Ovary (tissue), 7 donors: ENCODE measurements at regions not wholly inside any gene's neighbourhood (a gene's known extent, or its start where the extent isn't known, plus 50 kb on each side); places are given as distances from the start of the nearest gene placed in this dataset.

Experiments used
- DNase-seq, 5 donors: peaks; one replicate each; pipeline ENCODE4 v3.0.0-alpha.2; 2019 to 2020
- H3K27ac ChIP-seq, 2 donors: fragments of 200-600 bp; one replicate each; pipeline versions ENCODE4 v1.5.1 to v1.8.0; 2019 to 2022
- H3K27me3 ChIP-seq: fragments of 200-600 bp; one replicate; pipeline ENCODE4 v1.8.0; 2022
- H3K36me3 ChIP-seq: fragments of 200-600 bp; sonication (generic); one replicate; pipeline ENCODE4 v1.5.1; 2019
- H3K4me1 ChIP-seq: one replicate; pipeline ENCODE4 v1.8.1; 2013; ENCODE audit warnings: mild to moderate bottlenecking, moderate library complexity; ENCODE audit not compliant: insufficient read depth
- H3K4me3 ChIP-seq: fragments of 200-600 bp; sonication (generic); one replicate; pipeline ENCODE4 v1.5.1; 2017
- H3K9me3 ChIP-seq, 2 donors: fragments of 200-600 bp in 1 of 2; sonication (generic) in 1 of 2; one replicate each; pipeline versions ENCODE4 v1.5.1 to v1.8.1; 2013 to 2019; ENCODE audit warnings: mild to moderate bottlenecking in 1 of 2, moderate library complexity in 1 of 2
- CTCF ChIP-seq, 3 donors: fragments of 450-650 bp in 2 of 3; fragments of 200-600 bp in 1 of 3; IDR thresholded peaks; one replicate each; pipeline versions ENCODE4 v1.5.1 to v1.8.0; 2016 to 2022; ENCODE audit warnings: antibody characterized with exemption in 3 of 3, mild to moderate bottlenecking in 1 of 3
- EP300 ChIP-seq: sonication (generic); formaldehyde crosslinking; IDR thresholded peaks from one replicate; pipeline ENCODE4 v1.6.1; 2017; ENCODE audit warnings: antibody characterized with exemption
- POLR2A ChIP-seq: fragments of 450-650 bp; IDR thresholded peaks from one replicate; pipeline ENCODE4 v1.6.1; 2017; ENCODE audit warnings: antibody characterized with exemption, mild to moderate bottlenecking, moderate library complexity
- WGBS, 3 donors: extraction: QIAGEN DNeasy Blood & Tissue Kit in 1 of 3; methylation state at CpG; one replicate each; pipeline versions ENCODE4 v1.1.5 to v1.1.7; 2013 to 2017; 5-methylcytosine and 5-hydroxymethylcytosine counted together
- intact Hi-C, 4 donors: fragments of 100-400 bp; cut with DNase I; formaldehyde crosslinking; loops; one replicate each; pipeline versions ENCODE4 v1.11.0 to v1.15.1; 2022 to 2023
- donor health status: DM: no; HTN: no; CAD: no; lungs with moderate emphysema.
- donor health status: DM: no; HTN: no; CAD: no.
- donor health status: Bipolar disorder and iron deficiency.
- donor health status: DM: no; HTN: no; CAD: no.
- donor health status: DM: yes; HTN: yes; CAD: no.

DNA sequence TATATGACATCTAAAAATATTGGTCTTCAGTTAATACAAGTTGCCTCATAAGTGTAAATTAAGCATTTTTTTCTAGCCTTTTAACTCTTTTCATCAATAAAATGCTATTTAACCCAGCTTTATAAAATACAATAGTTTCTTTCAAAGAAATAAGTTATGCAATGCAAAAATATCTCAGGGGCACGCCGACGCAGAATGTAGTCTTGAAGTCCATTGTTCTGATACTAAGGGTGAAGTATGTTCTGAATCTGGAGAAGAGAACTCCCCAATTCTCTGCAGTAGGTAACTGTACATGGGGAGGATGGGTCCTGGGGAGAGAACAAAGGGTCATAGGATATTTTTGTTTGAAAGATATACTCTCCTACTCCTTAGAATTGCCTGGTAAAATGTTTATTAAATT, 256.6 kb upstream of the NDST4 start:
- H3K36me3 ChIP-seq: no peaks in the 10 kb centered on the region
- no peaks in the 10 kb centered on the region for H3K9me3 ChIP-seq
- DNase-seq: no peak
- 18 to 45% (median 24%) methylated on average over 3 of the region's 3 CpGs for WGBS, 3 donors
- H3K4me1 ChIP-seq: no peaks in the 10 kb centered on the region
- TF ChIP-seq CTCF (IDR thresholded peaks at IDR 0.05): no peak
- TF ChIP-seq EP300: no peak
- H3K27ac ChIP-seq: no peak overlapping the region
- no peaks in the 10 kb centered on the region for H3K27me3 ChIP-seq
- intact Hi-C loops: no loop called here
- H3K4me3 ChIP-seq: no peak overlapping the region

DNA sequence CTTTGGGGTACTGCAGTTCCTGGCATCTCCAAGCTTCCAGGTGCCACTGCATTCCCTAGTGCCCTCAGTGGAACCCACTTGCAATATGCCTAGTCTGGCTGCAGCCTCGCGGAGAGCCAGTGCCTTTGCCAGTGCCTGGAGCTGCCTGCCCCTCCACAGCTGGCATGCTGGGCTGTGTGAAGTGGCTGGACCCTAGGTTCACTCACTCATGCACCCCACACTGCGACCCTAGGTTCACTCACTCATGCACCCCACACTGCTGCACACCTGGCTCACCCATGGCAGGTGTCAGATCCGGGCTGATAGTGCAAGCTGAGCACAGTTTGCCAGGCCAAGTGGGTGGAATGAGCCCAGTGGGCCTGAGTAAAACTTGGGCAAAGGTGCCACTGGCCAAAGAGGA, 253.0 kb upstream of the NDST4 start:
- Histone ChIP-seq H3K36me3 (no peaks in the 10 kb centered on the region), H3K4me3 (no peak overlapping the region), H3K27me3 (no peaks in the 10 kb centered on the region), H3K4me1 (no peaks in the 10 kb centered on the region), H3K27ac (no peak overlapping the region), H3K9me3 (no peaks in the 10 kb centered on the region)
- TF ChIP-seq EP300 (no peak), POLR2A (no peak), CTCF (IDR thresholded peaks at IDR 0.05) (no peak)
- no peak for DNase-seq
- WGBS, 3 donors: 83 to 95% (median 92%) methylated on average over 4 of the region's 4 CpGs
- intact Hi-C loops: no loop called here

- intact Hi-C loops: no loop called here
- TF ChIP-seq CTCF (IDR thresholded peaks at IDR 0.05): no peak
- no peak for TF ChIP-seq POLR2A
- TF ChIP-seq EP300: no peak
- H3K27ac ChIP-seq: no peak overlapping the region
- H3K36me3 ChIP-seq: no peaks in the 10 kb centered on the region
- DNase-seq: no peak
- no peaks in the 10 kb centered on the region for H3K9me3 ChIP-seq
- H3K4me1 ChIP-seq: no peaks in the 10 kb centered on the region
- no peak overlapping the region for H3K4me3 ChIP-seq
- H3K27me3 ChIP-seq: no peaks in the 10 kb centered on the region
- WGBS, 3 donors: 76 to 93% (median 79%) methylated on average over 3 of the region's 3 CpGs
These were observed 251.8 kb upstream of the NDST4 start for GRCh38 chr4:115365185-115365584.

- DNase-seq: no peak
- Histone ChIP-seq H3K4me3 (no peak overlapping the region), H3K36me3 (no peaks in the 10 kb centered on the region), H3K9me3 (no peaks in the 10 kb centered on the region), H3K27me3 (no peaks in the 10 kb centered on the region), H3K27ac (no peak overlapping the region), H3K4me1 (no peaks in the 10 kb centered on the region)
- intact Hi-C loops: no loop called here
- TF ChIP-seq POLR2A: no peak
- TF ChIP-seq EP300: no peak
- no peak for TF ChIP-seq CTCF (IDR thresholded peaks at IDR 0.05)
These were observed 248.4 kb upstream of the NDST4 start for GRCh38 chr4:115361781-115362180.

DNA sequence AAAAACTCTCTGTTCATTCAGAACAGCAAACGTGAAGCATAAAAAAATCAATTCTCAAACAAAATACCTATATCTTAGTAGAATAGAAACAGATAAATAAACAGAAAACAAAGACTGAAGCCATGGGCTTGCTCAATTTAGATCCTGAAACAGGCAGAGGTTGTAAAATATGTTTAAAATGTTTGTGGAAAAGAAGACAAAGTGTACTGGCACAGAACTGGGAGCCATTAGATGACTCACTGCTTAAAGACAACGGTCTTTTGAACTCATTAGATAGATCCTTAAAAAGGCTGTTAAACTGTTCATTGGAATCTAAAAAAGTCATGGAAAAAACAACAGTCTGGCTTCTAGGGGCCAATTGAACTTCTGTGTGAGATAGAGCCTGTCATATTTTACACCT, 247.0 kb upstream of the NDST4 start:
- no peak for DNase-seq
- TF ChIP-seq EP300: no peak
- no peak for TF ChIP-seq CTCF (IDR thresholded peaks at IDR 0.05)
- no peak for TF ChIP-seq POLR2A
- Histone ChIP-seq H3K27me3 (no peaks in the 10 kb centered on the region), H3K4me1 (no peaks in the 10 kb centered on the region), H3K27ac (no peak overlapping the region), H3K4me3 (no peak overlapping the region), H3K36me3 (no peaks in the 10 kb centered on the region), H3K9me3 (no peaks in the 10 kb centered on the region)
- intact Hi-C loops: no loop called here
- WGBS, 3 donors: 20 to 23% (median 20%) methylated on average over 2 of the region's 2 CpGs
